ENCODE measurements at regions not wholly inside any gene's neighbourhood (a gene's known extent, or its start where the extent isn't known, plus 50 kb on each side); places are given as distances from the start of the nearest gene placed in this dataset.

GRCh38 chr12:67758521-67758920, 110.0 kb downstream of the DYRK2 start:
- TF ChIP-seq GATA2 (IDR thresholded peaks at IDR 0.05; ENCODE audit: low read depth, low read length), result no peak
- TF ChIP-seq GATA3 (IDR thresholded peaks at IDR 0.05; ENCODE audit: low read depth, low read length), result no peak

Measured in SH-SY5Y (cell line).